IMR-90 (cell line): ENCODE measurements at regions not wholly inside any gene's neighbourhood (a gene's known extent, or its start where the extent isn't known, plus 50 kb on each side); places are given as distances from the start of the nearest gene placed in this dataset.

Experiments
- ATAC-seq: fragments of 200-7000 bp; cut with Tn5 transposase; 2 replicates; pipeline ENCODE4 v1.9.1; 2020; ENCODE audit warnings: low read depth, mild to moderate bottlenecking, moderate library complexity
- BruUV-seq: library from RNA; stranded (reverse); fragments of 400-500 nt; replicated peaks from 2 replicates; lab custom pipeline; 2021; lab: Mats Ljungman, UMichigan
- CTCF ChIA-PET: fragments of 300-600 bp; formaldehyde crosslinking; extraction: SDS; loops from one replicate; lab custom pipeline; 2021; ENCODE audit warnings: antibody characterized with exemption; lab: Yijun Ruan, JAX
- POLR2A ChIA-PET: fragments of 300-600 bp; sonication (Branson Sonifier 250); formaldehyde crosslinking; loops from one replicate; lab custom pipeline; 2022; ENCODE audit warnings: antibody characterized with exemption; ENCODE audit not compliant: unreplicated experiment; lab: Charles Lee
- DNase-seq: peaks from one replicate; pipeline ENCODE4 v3.0.0; 2013
- H2AFZ ChIP-seq: replicated peaks from 2 replicates; pipeline ENCODE3; 2013; ENCODE audit warnings: low read length, mild to moderate bottlenecking; ENCODE audit not compliant: poor library complexity
- H2AK5ac ChIP-seq: 2 replicates; pipeline ENCODE4 v1.6.1; 2013; ENCODE audit warnings: low read depth, low read length, inconsistent platforms
- H2AK9ac ChIP-seq: replicated peaks from 2 replicates; pipeline ENCODE3; 2013; ENCODE audit warnings: mild to moderate bottlenecking, low read depth, low read length, moderate library complexity; ENCODE audit not compliant: poor library complexity
- H2BK120ac ChIP-seq: 2 replicates; pipeline ENCODE4 v1.6.1; 2013; ENCODE audit warnings: low read depth, low read length, inconsistent platforms
- H2BK15ac ChIP-seq: 3 replicates; pipeline ENCODE4 v1.6.1; 2013; ENCODE audit warnings: low read depth, low read length, inconsistent platforms
- H2BK20ac ChIP-seq: 2 replicates; pipeline ENCODE4 v1.6.1; 2013; ENCODE audit warnings: low read depth, mild to moderate bottlenecking, inconsistent platforms, low read length, moderate library complexity
- H2BK5ac ChIP-seq: 2 replicates; pipeline ENCODE4 v1.6.1; 2013; ENCODE audit warnings: mild to moderate bottlenecking, low read depth, low read length, inconsistent platforms; ENCODE audit not compliant: poor library complexity, severe bottlenecking
- H3K14ac ChIP-seq: replicated peaks from 2 replicates; pipeline ENCODE4 v1.6.1; 2013; ENCODE audit warnings: low read depth, low read length, inconsistent platforms
- H3K18ac ChIP-seq: 2 replicates; pipeline ENCODE4 v1.6.1; 2013; ENCODE audit warnings: low read depth, low read length, control low read depth
- H3K23ac ChIP-seq: 2 replicates; pipeline ENCODE4 v1.6.1; 2013; ENCODE audit warnings: low read depth, low read length, inconsistent platforms
- H3K27ac ChIP-seq: 2 replicates; pipeline ENCODE4 v1.5.1; 2013; ENCODE audit warnings: mild to moderate bottlenecking, control low read depth, low read length; ENCODE audit not compliant: insufficient read depth
- H3K27me3 ChIP-seq: 2 replicates; pipeline ENCODE4 v1.6.1; 2013; ENCODE audit warnings: low read length; ENCODE audit not compliant: control insufficient read depth, insufficient read depth
- H3K36me3 ChIP-seq: 2 replicates; pipeline ENCODE4 v1.6.1; 2013; ENCODE audit warnings: low read length, mixed read lengths; ENCODE audit not compliant: control insufficient read depth, insufficient read depth
- H3K4ac ChIP-seq: 2 replicates; pipeline ENCODE4 v1.6.1; 2013; ENCODE audit warnings: low read depth, low read length, inconsistent platforms
- H3K4me1 ChIP-seq: 2 replicates; pipeline ENCODE4 v1.6.1; 2013; ENCODE audit warnings: low read length, mixed read lengths; ENCODE audit not compliant: control insufficient read depth, insufficient read depth
- H3K4me2 ChIP-seq: 2 replicates; pipeline ENCODE4 v1.6.1; 2013; ENCODE audit warnings: low read depth, mild to moderate bottlenecking, control low read depth, low read length, moderate library complexity
- H3K4me3 ChIP-seq: 2 replicates; pipeline ENCODE4 v1.5.1; 2013; ENCODE audit warnings: low read depth, mild to moderate bottlenecking, control low read depth, low read length, moderate library complexity; ENCODE audit not compliant: insufficient read depth
- H3K56ac ChIP-seq: 2 replicates; pipeline ENCODE4 v1.6.1; 2013; ENCODE audit warnings: low read length, inconsistent platforms; ENCODE audit not compliant: insufficient read depth; ENCODE audit errors: extremely low read depth
- H3K79me1 ChIP-seq, 2 experiments: 2 replicates each; pipeline ENCODE4 v1.6.1; 2013; ENCODE audit warnings: low read length in 2 of 2, inconsistent platforms in 1 of 2, low read depth in 1 of 2
- H3K9ac ChIP-seq: 2 replicates; pipeline ENCODE4 v1.6.1; 2013; ENCODE audit warnings: low read depth, low read length, control low read depth
- H3K9me1 ChIP-seq: 2 replicates; pipeline ENCODE4 v1.6.1; 2013; ENCODE audit warnings: low read length, inconsistent platforms; ENCODE audit not compliant: insufficient read depth
- H3K9me3 ChIP-seq: 2 replicates; pipeline ENCODE4 v1.6.1; 2013; ENCODE audit warnings: low read length; ENCODE audit not compliant: control insufficient read depth, insufficient read depth
- H4K20me1 ChIP-seq: 2 replicates; pipeline ENCODE4 v1.6.1; 2013; ENCODE audit warnings: low read length, inconsistent platforms; ENCODE audit not compliant: insufficient read depth
- H4K5ac ChIP-seq: 2 replicates; pipeline ENCODE4 v1.6.1; 2013; ENCODE audit warnings: mild to moderate bottlenecking, low read depth, low read length, control low read depth
- H4K8ac ChIP-seq, 2 experiments: 2 replicates each; pipeline ENCODE4 v1.6.1; 2013; ENCODE audit warnings: low read depth in 2 of 2, low read length in 2 of 2, control low read depth in 1 of 2, inconsistent platforms in 1 of 2
- H4K91ac ChIP-seq: 2 replicates; pipeline ENCODE4 v1.6.1; 2013; ENCODE audit warnings: low read depth, low read length, inconsistent platforms; ENCODE audit not compliant: insufficient read depth
- BHLHE40 ChIP-seq: fragments of 150-350 bp; IDR thresholded peaks from 2 replicates; pipeline ENCODE4 v1.6.1; 2016; ENCODE audit warnings: mild to moderate bottlenecking, low read depth, low read length
- CEBPB ChIP-seq: IDR thresholded peaks from 2 replicates; pipeline ENCODE4 v1.6.1; 2012; ENCODE audit warnings: low read depth, low read length, improper control_type of control experiment
- CHD1 ChIP-seq: IDR thresholded peaks from 2 replicates; pipeline ENCODE4 v1.6.1; 2012; ENCODE audit warnings: low read depth, low read length, improper control_type of control experiment
- CTCF ChIP-seq: conservative IDR thresholded peaks from 2 replicates; pipeline ENCODE4 v1.5.1; 2012; ENCODE audit warnings: mild to moderate bottlenecking, low read depth, low read length, improper control_type of control experiment
- ELK1 ChIP-seq: fragments of 150-350 bp; IDR thresholded peaks from 2 replicates; pipeline ENCODE4 v1.6.1; 2016; ENCODE audit warnings: low read depth, mild to moderate bottlenecking, low read length, moderate library complexity, borderline replicate concordance
- FOS ChIP-seq: fragments of 150-350 bp; IDR thresholded peaks from 2 replicates; pipeline ENCODE4 v1.6.1; 2016; ENCODE audit warnings: low read depth, low read length
- MAFK ChIP-seq: IDR thresholded peaks from 2 replicates; pipeline ENCODE4 v1.6.1; 2012; ENCODE audit warnings: low read depth, low read length, improper control_type of control experiment
- MAZ ChIP-seq: IDR thresholded peaks from 2 replicates; pipeline ENCODE4 v1.6.1; 2012; ENCODE audit warnings: low read depth, mild to moderate bottlenecking, low read length, improper control_type of control experiment, moderate library complexity, borderline replicate concordance
- MXI1 ChIP-seq: IDR thresholded peaks from 2 replicates; pipeline ENCODE4 v1.6.1; 2012; ENCODE audit warnings: low read depth, mild to moderate bottlenecking, low read length, moderate library complexity, borderline replicate concordance
- NFE2L2 ChIP-seq: fragments of 150-350 bp; IDR thresholded peaks from 2 replicates; pipeline ENCODE4 v1.6.1; 2016; ENCODE audit warnings: low read depth, mild to moderate bottlenecking, low read length
- POLR2A ChIP-seq: IDR thresholded peaks from 2 replicates; pipeline ENCODE4 v1.6.1; 2012; ENCODE audit warnings: mild to moderate bottlenecking, low read depth, low read length
- RAD21 ChIP-seq: IDR thresholded peaks from 2 replicates; pipeline ENCODE4 v1.6.1; 2012; ENCODE audit warnings: low read length, improper control_type of control experiment
- RCOR1 ChIP-seq: IDR thresholded peaks from 2 replicates; pipeline ENCODE4 v1.6.1; 2012; ENCODE audit warnings: mild to moderate bottlenecking, low read length, improper control_type of control experiment; ENCODE audit not compliant: insufficient replicate concordance
- RFX5 ChIP-seq: IDR thresholded peaks from 2 replicates; pipeline ENCODE4 v1.8.0; 2012; ENCODE audit warnings: low read depth, mild to moderate bottlenecking, low read length, moderate library complexity
- SMC3 ChIP-seq: fragments of 150-350 bp; IDR thresholded peaks from 2 replicates; pipeline ENCODE4 v1.6.1; 2016; ENCODE audit warnings: low read depth, mild to moderate bottlenecking, antibody characterized with exemption, low read length, moderate library complexity
- USF2 ChIP-seq: fragments of 150-350 bp; IDR thresholded peaks from 2 replicates; pipeline ENCODE4 v1.6.1; 2017; ENCODE audit warnings: mild to moderate bottlenecking, antibody characterized with exemption, low read length, low read depth
- WGBS, 2 experiments: methylation state at CpG; one replicate each; pipeline versions ENCODE4 v1.1.5 to v1.1.7; 2013; ENCODE audit warnings: missing lambda C conversion rate in 2 of 2; ENCODE audit not compliant: insufficient read length in 1 of 2; ENCODE audit errors: extremely low coverage in 2 of 2; 5-methylcytosine and 5-hydroxymethylcytosine counted together
- dilution Hi-C: fragments of 300-500 bp; cut with HindIII; formaldehyde crosslinking; loops from one replicate; pipeline ENCODE4 v1.14.3; 2018; ENCODE audit warnings: low sequenced_read_pairs; ENCODE audit not compliant: unreplicated experiment
- in situ Hi-C: fragments of 300-500 bp; cut with MboI; formaldehyde crosslinking; loops from 3 replicates; pipeline ENCODE4 v1.14.3; 2019; ENCODE audit warnings: low sequenced_read_pairs, inconsistent platforms, mixed read lengths
- intact Hi-C: fragments of 100-400 bp; cut with micrococcal nuclease; formaldehyde crosslinking; loops from 2 replicates; pipeline ENCODE4 v1.10.0; 2022

- no peak overlapping the region for H3K56ac ChIP-seq
- no peak overlapping the region for H3K14ac ChIP-seq
- H3K4me1 ChIP-seq: no peaks in the 10 kb centered on the region
- H3K79me1 ChIP-seq: no peaks in the 10 kb centered on the region
- H2BK15ac ChIP-seq: no peak overlapping the region
- ChIA-PET POLR2A (no interaction called here), CTCF (no interaction called here)
- in situ Hi-C loops: no loop called here
- intact Hi-C loops: no loop called here
- no peak overlapping the region for H4K91ac ChIP-seq
- no peaks in the 10 kb centered on the region for H3K27me3 ChIP-seq
- H3K4me3 ChIP-seq: no peak overlapping the region
- no CpG with 5 or more reads among the region's 8 CpGs for WGBS, 2 experiments
- H4K5ac ChIP-seq: no peak overlapping the region
- ATAC-seq (no peak), DNase-seq (no peak)
- no peak overlapping the region for H2BK20ac ChIP-seq
- H3K36me3 ChIP-seq: no peaks in the 10 kb centered on the region
- TF ChIP-seq CTCF (no peak), MXI1 (no peak), RFX5 (no peak), MAZ (no peak), NFE2L2 (no peak), MAFK (no peak), BHLHE40 (no peak), ELK1 (no peak), CHD1 (no peak), RAD21 (no peak), POLR2A (no peak), RCOR1 (no peak), CEBPB (no peak), FOS (no peak), USF2 (no peak), SMC3 (no peak)
- H3K23ac ChIP-seq: no peak overlapping the region
- H2AK5ac ChIP-seq: no peak overlapping the region
- no peak overlapping the region for H2AFZ ChIP-seq
- H2AK9ac ChIP-seq: no peak overlapping the region
- no peaks in the 10 kb centered on the region for H3K9me1 ChIP-seq
- H3K18ac ChIP-seq: no peak overlapping the region
- dilution Hi-C loops: no loop called here
- H3K4me2 ChIP-seq: no peak overlapping the region
- no peak overlapping the region for H3K4ac ChIP-seq
- no TSS peak for BruUV-seq
- no peak overlapping the region for H2BK120ac ChIP-seq
- H3K27ac ChIP-seq: no peak overlapping the region
- H3K9ac ChIP-seq: no peak overlapping the region
- H4K8ac ChIP-seq: no peak overlapping the region
- H3K9me3 ChIP-seq: peaks cover 9% of the 10 kb centered on the region
- no peaks in the 10 kb centered on the region for H4K20me1 ChIP-seq
- H2BK5ac ChIP-seq: no peak overlapping the region
Observed at GRCh38 chr4:98193459-98194105, 50.3 kb upstream of the STPG2 start.
